ENCODE measurements at regions not wholly inside any gene's neighbourhood (a gene's known extent, or its start where the extent isn't known, plus 50 kb on each side); places are given as distances from the start of the nearest gene placed in this dataset.

GRCh38 chr18:22822024-22822423 lies 111.1 kb upstream of the RBBP8 start:
- Histone ChIP-seq H3K4me2 (ENCODE audit: low read length) (no peak overlapping the region), H3F3A (ENCODE audit: control insufficient read depth, insufficient read depth) (no peaks in the 10 kb centered on the region), H4K20me1 (ENCODE audit: control insufficient read depth, insufficient read depth, low read depth, low read length) (no peaks in the 10 kb centered on the region), H3K27ac (ENCODE audit: low read depth, low read length) (no peak overlapping the region), H3K9me3 (ENCODE audit: control insufficient read depth, insufficient read depth, low read length) (no peaks in the 10 kb centered on the region), H3K9me2 (replicated peaks; ENCODE audit: control insufficient read depth, low read length) (no peaks in the 10 kb centered on the region), H3K27me3 (ENCODE audit: control insufficient read depth, low read length) (peaks cover 29% of the 10 kb centered on the region), H3K4me1 (ENCODE audit: control insufficient read depth, low read length) (no peaks in the 10 kb centered on the region), H3K4me3 (ENCODE audit: low read length) (no peak overlapping the region), H3K79me2 (ENCODE audit: control insufficient read depth, low read length) (no peaks in the 10 kb centered on the region), H3K36me3 (ENCODE audit: control insufficient read depth, low read length) (no peaks in the 10 kb centered on the region)
- TF ChIP-seq EZH2phosphoT487 (IDR thresholded peaks at IDR 0.05; ENCODE audit: borderline replicate concordance, low read length) (no peak), CTCF (IDR thresholded peaks at IDR 0.05; ENCODE audit: low read depth, low read length, poor library complexity, severe bottlenecking) (no peak)

- Histone ChIP-seq H3K9me2 (replicated peaks; ENCODE audit: control insufficient read depth, low read length) (no peaks in the 10 kb centered on the region), H3K4me1 (ENCODE audit: control insufficient read depth, low read length) (no peaks in the 10 kb centered on the region), H3K9me3 (ENCODE audit: control insufficient read depth, insufficient read depth, low read length) (no peaks in the 10 kb centered on the region), H4K20me1 (ENCODE audit: control insufficient read depth, insufficient read depth, low read depth, low read length) (no peaks in the 10 kb centered on the region), H3K79me2 (ENCODE audit: control insufficient read depth, low read length) (no peaks in the 10 kb centered on the region), H3K4me2 (ENCODE audit: low read length) (no peak overlapping the region), H3K4me3 (ENCODE audit: low read length) (no peak overlapping the region), H3K36me3 (ENCODE audit: control insufficient read depth, low read length) (no peaks in the 10 kb centered on the region), H3K27ac (ENCODE audit: low read depth, low read length) (no peak overlapping the region), H3F3A (ENCODE audit: control insufficient read depth, insufficient read depth) (no peaks in the 10 kb centered on the region), H3K27me3 (ENCODE audit: control insufficient read depth, low read length) (peaks cover 22% of the 10 kb centered on the region)
- TF ChIP-seq EZH2phosphoT487 (IDR thresholded peaks at IDR 0.05; ENCODE audit: borderline replicate concordance, low read length) (no peak), CTCF (IDR thresholded peaks at IDR 0.05; ENCODE audit: low read depth, low read length, poor library complexity, severe bottlenecking) (no peak)
Observed at GRCh38 chr18:22822841-22823508, 110.2 kb upstream of the RBBP8 start.

- Histone ChIP-seq H3K79me2 (ENCODE audit: control insufficient read depth, low read length) (no peaks in the 10 kb centered on the region), H3K4me2 (ENCODE audit: low read length) (no peak overlapping the region), H3K4me1 (ENCODE audit: control insufficient read depth, low read length) (no peaks in the 10 kb centered on the region), H4K20me1 (ENCODE audit: control insufficient read depth, insufficient read depth, low read depth, low read length) (no peaks in the 10 kb centered on the region), H3K4me3 (ENCODE audit: low read length) (no peak overlapping the region), H3K27me3 (ENCODE audit: control insufficient read depth, low read length) (peaks cover 22% of the 10 kb centered on the region), H3K9me2 (replicated peaks; ENCODE audit: control insufficient read depth, low read length) (no peaks in the 10 kb centered on the region), H3K9me3 (ENCODE audit: control insufficient read depth, insufficient read depth, low read length) (no peaks in the 10 kb centered on the region), H3K27ac (ENCODE audit: low read depth, low read length) (no peak overlapping the region), H3K36me3 (ENCODE audit: control insufficient read depth, low read length) (no peaks in the 10 kb centered on the region), H3F3A (ENCODE audit: control insufficient read depth, insufficient read depth) (no peaks in the 10 kb centered on the region)
- TF ChIP-seq EZH2phosphoT487 (IDR thresholded peaks at IDR 0.05; ENCODE audit: borderline replicate concordance, low read length) (no peak), CTCF (IDR thresholded peaks at IDR 0.05; ENCODE audit: low read depth, low read length, poor library complexity, severe bottlenecking) (no peak)
Observed at GRCh38 chr18:22826726-22827125, 106.4 kb upstream of the RBBP8 start.

Data from DOHH2 (cell line).